NOMO-1 treated with dmso at 0.1 percent for 144 hours (cell line): ENCODE measurements at regions not wholly inside any gene's neighbourhood (a gene's known extent, or its start where the extent isn't known, plus 50 kb on each side); places are given as distances from the start of the nearest gene placed in this dataset.
"Not testable (repeated sequence)": the region's sequence is repeated elsewhere in the genome, so short reads cannot be mapped to it uniquely, and the experiment has no call there.

Source experiments
- DNase-seq: peaks from one replicate; lab custom pipeline; 2025; ENCODE audit not compliant: unreplicated experiment; lab: John Stamatoyannopoulos, UW

DNA sequence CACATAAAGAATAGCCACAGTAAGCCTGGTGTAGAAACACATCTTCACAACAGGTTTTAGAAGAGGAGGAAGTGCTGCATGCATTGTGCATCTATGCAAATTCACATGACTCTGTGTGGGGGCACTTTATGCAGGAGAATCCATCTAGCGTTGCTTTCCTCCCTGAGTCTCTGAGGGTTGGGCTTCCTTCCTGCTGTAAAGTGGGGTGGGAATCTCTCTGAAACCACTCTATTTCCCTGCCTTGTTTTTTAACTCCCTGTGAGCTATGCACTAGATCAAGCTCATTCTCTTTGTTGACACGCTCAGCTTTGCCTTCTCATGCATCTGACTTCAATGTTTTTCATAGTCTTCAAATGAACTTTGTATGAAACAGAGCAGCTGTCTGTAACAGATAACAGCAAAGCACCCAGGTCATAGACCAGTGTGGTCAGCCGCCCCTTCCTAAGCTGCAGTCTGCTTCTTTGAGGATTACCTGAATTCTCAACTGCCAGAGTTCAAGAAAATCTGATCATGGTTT is 102.7 kb upstream of the DPH5 start:
- DNase-seq, result no peak

DNA sequence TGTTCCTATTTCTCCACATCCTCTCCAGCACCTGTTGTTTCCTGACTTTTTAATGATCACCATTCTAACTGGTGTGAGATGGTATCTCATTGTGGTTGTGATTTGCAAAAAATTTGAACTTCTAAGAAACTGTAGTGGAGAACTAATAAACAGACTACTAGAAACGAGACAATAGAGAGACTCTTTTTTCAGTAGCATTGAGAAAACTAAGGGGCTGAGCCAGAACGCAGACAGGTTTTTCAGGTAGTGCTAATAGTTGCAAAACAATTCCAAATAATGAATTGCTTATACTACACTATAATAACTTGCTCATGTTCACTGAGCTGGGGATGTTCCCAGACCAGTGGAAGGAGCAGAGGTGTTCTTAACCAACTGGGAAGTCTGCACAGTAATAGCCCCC is 98.8 kb upstream of the DPH5 start:
- no peak for DNase-seq

DNA sequence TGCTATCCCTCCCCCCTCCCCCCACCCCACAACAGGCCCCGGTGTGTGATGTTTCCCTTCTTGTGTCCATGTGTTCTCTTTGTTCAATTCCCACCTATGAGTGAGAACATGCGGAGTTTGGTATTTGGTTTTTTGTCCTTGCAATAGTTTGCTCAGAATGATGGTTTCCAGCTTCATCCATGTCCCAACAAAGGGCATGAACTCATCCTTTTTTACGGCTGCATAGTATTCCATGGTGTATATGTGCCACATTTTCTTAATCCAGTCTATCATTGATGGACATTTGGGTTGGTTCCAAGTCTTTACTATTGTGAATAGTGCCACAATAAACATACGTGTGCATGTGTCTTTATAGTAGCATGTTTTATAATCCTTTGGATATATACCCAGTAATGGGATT is 98.3 kb upstream of the DPH5 start:
- DNase-seq, result not testable (repeated sequence)

DNA sequence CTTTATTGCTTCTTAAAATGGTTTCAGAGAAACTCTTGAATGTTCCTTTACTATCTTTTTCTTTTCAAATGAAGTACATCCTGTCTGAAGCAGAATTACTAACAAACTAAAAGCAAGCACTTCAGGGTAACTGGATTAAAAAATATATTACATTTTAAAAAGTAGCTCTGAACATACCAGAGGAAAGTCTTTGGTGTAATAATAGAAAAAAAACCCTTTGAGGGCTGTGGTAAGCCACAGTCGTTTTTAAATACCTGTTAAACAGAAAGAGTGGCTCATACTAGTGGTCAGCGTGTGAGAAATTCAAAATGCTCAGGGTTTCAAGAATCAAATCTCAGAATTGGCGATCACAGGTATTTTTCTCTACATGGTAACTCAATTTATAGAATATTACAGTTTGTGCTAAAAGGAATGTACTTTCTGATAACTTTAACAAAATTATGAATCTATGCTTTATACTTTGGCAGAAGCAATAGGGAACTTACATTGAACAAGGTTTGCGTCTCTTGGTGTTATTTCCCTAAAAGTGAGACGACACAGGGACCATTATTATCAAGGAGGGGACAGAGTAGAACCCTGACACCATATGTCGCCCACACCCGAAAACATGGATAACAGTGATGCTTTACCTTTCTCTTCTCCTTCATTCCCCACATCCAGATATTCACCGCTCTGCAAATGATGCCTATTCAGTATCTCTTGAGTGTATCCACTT is 97.0 kb upstream of the DPH5 start:
- no peak for DNase-seq

DNA sequence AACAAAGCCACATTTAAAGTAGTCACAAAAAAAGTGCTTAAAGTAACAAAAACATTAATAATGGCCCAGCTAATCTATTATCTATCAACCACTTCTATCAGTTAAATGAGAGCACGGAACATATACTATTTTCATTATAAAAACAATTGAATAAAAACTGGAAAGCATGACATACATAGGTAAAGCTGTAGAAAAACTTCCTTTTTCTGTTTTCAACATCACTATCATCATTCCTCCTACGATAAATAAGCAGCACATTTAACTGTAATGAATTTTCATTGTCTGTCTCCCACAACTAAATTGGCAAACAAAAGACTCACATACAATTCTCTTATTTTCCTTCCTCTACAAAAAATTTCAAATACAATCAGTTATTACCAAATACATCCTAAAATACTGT is 96.4 kb upstream of the DPH5 start:
- DNase-seq, result no peak

DNA sequence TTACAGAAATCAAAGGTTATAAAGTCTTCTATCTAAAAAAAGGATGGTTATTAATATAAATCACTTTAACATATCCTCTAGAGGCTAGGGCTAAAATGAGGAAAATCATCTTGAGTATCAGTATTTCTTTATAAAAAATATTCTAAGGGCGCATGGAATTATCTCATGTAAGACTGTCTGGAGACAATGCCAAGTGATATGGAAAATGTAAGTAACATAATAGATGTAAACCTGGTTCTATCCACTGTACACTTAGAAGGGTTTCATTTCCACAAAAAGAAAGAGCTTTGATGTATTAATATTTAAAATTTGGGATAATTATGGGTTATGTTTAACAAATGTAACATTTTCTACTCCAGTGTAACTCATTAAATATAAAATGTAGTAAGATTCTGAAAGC is 95.9 kb upstream of the DPH5 start:
- DNase-seq, result no peak

DNA sequence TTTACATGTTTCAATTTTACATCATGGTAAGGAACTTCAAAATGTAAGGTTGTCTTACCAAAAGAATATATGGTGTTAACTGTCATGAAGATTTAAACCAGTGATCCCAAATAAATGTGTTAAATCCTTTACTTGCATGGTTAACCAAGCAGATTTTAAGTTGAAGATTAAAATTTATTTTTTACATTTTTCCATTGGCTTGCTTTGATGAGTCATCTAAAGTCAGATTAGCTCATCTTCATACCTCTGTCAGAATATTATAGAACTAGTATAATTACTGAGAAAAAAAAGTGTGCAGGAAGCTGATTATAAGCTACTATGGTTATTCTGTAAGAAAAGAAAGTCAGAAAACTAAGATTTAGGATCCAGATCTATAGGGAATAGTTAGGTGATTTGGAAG is 95.3 kb upstream of the DPH5 start:
- no peak for DNase-seq

DNA sequence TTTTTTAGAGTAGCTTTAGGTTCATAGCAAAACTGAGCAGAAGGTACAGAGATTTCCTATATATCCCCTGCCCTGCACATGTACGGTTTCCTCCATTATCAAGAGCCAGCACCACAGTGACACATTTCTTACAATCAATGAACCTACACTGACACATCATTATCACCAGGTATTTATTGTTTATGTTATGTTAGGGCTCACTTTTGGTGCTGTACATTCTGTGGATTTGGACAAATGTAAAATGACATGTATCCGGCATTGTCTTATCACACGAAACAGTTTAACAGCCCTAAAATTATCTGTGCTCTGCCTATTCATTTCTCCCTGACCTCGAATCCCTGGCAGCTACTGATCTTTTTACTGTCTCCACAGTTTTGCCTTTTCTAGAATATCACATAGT is 93.7 kb upstream of the DPH5 start:
- DNase-seq, result no peak

DNA sequence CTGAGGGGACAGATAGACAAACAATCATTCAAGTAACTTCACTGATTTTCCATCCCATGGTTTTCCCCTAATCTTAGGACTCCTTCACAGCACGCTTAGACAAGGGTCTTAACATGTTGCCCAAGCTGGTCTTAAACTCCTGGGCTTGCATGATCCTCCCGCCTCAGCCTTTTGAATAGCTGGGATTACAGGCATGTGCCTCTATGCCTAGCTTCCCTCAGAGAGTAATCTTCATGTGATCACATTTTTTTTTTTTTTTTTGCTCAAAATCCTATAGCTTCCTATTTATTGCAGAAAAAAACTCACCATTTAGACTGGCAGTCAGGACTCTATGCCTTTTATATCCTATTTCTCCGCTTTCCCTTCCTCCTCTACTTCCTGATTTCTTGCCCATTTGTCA is 90.4 kb upstream of the DPH5 start:
- no peak for DNase-seq

DNA sequence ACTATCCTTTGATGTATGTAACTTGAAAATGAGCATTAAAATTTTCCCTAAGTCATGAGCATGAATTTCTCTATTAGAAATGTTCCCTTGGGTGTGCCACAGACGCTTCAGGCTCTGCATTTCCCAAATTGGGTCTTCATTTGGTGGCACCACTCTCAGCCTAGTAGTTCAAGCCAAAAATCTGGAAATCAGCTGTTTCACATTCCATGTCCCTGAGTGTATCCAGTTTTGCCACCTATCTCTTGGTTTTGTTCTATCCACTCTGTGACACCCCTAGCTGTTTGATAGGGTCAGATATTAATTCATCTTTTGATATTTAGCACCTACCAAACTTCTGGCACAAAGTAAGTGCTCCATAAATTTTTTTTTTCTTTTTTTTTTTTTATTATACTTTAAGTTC is 89.5 kb upstream of the DPH5 start:
- no peak for DNase-seq

DNA sequence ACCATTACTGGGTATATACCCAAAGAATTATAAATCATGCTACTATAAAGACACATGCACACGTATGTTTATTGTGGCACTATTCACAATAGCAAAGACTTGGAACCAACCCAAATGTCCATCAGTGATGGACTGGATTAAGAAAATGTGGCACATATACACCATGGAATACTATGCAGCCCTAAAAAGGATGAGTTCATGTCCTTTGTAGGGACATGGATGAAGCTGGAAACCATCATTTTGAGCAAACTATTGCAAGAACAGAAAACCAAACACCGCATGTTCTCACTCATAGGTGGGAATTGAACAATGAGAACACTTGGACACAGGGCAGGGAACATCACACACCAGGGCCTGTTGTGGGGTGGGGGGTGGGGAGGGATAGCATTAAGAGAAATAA is 88.5 kb upstream of the DPH5 start:
- DNase-seq, result not testable (repeated sequence)

DNA sequence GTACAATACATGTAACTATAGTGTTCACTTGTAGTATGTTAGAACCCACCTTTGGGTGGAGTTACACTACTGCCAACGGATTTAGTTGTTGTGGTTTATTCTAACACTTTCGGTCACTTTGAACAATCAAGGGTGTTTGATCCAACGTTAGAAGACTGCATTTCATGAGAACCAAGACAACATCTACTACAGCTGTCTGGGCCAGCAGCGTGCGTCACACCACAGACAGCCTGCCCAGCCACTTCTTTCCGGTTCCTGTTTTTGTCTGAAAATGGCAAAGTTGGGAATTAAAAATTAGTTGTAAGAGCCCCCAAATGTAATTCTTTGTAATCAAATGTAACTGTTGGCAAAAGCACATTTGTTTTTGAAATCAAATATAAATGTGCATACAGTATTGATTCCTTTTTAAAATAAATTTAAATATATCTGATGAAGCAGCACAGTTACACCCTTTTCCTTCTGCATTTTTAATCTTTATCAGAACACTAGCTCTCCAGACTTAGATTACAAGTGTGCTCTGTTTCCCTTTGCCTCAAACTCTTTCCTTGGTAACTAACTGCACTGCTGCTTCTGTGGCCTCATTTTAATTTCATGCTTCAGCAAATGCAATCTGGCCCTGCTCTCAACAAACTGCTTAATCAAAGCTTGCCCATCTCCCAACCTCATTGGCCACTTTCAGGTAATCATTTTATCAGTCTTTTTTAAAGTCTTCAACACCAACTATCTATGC is 86.6 kb upstream of the DPH5 start:
- DNase-seq, result peak; percentile 25

DNA sequence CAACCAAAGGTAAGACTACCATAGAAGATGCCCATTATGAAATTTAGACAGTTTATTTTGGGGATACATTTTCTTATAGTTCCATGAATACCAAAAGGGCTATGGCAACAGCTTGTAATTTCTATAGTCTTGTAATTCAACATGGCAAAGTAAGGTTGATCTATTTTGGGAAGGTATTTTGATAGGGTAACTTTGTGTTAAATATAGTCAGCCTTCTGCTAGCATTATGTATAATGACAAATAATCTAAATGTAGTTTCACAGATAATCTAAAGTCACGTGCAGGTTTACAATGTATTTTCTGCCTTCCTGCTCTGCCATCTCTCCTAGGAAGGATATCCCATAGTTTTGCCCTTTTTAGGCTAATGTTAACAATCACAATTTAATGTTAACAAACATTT is 85.9 kb upstream of the DPH5 start:
- DNase-seq, result no peak

DNA sequence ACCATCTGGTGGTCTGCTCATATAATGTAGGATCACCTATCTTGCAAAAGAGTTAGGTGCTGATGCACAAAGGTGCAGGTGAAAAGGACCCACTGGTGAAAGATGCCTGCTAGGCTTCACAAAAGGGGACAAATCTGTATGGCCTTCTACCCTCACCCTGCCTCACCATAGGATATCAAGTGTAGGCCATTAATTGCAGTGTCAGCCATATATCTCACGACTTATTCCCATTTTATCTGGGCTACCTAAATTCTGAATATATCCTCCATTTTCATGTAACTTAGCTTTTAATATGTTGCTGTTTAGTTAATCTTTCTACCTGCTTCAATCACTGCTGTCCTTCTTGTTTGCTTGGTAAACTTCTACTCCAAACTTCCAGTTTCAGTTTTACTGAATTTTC is 84.2 kb upstream of the DPH5 start:
- no peak for DNase-seq

DNA sequence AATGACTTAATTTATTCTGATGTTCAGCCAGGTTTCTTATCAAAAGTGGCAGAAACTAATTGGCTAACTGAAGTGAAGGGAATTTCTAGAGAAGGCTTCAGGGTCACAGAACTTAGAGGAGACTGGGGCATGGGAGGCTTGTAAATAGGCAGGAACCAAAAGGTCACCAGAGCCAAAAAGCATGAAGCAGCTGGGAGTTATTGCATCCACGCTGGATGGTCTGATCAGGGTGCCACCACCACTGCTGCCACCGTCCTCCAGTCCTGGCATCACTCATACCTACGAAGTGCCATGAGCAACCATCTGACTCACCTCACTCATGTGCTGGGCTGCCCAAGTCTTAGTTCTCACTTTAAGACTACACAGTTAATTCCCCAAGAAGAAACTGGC is 82.5 kb upstream of the DPH5 start:
- no peak for DNase-seq

DNA sequence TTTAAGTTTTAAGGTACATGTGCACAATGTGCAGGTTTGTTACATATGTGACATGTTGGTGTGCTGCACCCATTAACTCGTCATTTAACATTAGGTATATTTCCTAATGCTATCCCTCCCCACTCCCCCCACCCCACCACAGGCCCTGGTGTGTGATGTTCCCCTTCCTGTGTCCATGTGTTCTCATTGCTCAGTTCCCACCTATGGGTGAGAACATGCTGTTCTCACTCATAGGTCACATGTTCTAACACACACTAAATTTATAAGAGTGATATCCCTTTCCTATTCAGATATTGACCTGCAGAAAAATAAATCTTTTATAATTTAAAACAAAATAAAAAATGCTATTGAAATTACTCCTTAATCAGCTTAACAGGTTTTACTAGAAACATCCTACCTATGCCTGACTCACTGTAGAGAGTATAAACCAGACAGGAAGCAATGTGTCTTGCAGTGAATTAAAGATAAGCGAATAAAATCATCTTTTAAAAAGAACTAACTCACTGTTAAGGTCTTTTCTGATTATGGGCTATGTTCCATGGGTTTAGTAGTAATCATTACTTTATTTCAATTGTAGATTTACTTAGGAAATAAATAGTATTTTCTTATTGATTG is 82.0 kb upstream of the DPH5 start:
- DNase-seq, result no peak

DNA sequence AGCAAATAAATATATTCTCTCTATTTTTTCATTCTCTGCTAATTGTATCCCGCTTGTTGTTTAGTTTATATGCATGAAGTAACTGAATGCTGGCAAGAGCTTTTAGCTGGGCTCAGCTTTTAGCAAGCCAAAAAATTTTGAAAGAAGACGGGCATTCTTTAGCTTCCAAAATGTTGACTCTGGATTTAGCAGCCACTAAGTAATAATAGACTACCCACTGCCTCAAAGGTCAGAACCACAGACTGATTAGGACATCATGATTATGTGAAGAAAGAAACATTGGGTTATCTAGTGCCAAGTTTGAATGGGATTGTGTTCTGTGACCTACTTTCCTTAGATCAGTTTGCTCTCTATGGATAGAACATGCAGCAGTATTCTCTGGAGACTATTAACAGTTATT is 80.3 kb upstream of the DPH5 start:
- DNase-seq, result no peak

DNA sequence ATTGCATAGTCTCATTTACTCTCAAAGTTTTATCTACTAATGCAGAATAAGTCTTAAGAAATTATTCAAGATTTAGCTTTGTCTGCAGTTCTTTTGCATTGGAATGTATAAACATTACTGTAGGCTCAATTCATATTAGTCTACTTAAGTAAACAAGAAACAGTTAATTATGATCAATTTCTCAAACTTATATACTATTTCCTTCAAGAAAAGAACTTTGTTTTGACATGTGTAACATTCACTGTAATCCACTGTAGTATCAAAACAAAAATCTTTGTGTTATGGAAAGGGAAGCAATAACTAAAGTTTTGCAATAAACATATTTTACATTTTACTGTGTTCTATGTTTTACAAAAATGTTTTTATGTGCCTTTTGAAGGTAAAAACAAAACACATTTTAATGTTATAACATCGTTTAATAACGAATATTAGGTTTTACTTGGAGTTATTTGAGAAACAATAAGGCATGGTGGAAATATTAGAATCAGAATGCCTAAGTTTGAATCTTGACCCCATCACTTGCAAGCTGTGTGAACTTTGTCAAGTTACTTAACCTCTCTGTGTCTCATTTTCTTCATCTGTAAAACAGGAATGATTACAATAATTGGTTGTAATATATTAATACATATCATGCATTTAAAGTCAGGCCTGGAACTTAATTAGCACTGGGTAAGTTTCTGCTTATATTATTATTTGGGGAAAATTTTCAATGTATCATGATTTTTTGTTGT is 77.0 kb upstream of the DPH5 start:
- DNase-seq, result no peak

DNA sequence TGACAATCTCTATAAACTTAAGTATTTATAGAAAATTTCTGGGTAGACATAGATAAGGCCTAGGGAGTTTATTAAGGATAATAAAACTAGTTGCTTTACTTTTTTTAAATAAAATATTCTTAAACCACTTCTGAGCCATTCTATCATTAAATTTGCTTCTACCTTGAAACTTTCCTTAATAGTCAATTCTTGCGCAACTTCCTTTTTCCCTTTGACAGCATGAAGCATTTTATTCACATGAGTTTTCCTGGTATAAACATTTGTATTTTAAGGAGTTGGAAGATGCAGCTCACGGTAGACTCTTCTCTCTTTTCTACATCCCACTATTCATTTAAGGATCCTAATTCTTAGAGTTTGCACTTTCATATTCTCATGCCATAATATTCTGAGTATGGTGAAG is 75.8 kb upstream of the DPH5 start:
- DNase-seq, result no peak

DNA sequence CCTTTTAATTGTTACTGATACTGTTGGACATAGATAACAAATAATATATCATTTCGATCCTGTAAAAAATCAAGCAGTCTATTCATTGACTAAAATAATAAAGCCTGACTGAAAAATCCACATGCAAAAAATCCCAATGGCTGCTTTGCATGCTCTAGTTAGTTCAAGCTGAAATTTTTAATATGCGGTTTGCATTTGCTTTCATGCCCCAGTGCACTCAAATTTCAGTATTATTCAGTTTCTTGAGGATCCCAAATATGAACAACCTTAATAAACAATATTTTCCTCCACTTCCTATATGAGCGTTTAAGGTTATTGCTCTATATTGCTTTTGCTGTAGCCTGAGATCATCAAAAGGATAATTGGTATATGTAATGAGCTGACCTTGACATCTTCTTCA is 75.1 kb upstream of the DPH5 start:
- DNase-seq, result no peak

DNA sequence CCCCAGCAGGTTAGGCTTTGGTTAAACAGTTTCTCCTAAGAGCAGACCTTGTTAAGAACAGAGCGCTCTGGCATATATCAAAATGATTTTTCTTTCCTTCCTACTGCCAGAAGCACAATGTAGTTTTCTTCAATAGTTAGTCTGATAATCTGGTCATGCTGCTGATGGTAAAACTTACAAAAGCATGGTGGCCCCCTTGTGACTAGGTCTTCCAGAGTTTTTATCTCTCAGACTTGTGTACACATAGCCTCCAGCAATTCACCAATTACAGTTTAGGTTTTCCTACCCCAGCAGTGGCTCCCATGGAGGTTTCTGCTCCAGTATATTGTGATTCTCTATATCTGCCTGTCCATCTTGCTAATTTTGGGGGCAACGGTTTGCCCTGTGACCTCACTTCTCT is 73.3 kb upstream of the DPH5 start:
- no peak for DNase-seq

DNA sequence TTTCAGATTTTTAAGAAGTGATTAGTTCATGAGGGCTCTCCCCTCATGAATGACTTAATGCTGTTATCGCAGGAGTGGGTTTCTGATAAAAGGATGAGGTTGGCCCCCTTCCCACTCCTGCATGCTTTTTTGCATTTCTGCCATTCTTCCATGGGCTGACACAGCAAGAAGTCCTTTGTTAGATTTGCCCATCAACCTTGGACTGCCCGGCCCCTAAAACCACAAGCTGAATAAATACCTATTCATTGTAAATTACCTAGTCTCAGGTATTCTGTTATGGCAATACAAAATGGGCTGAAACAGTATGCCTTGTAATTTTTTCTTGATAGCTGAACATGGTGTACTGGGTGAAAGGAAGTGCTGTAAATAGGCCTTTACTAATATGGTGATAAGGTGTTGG is 72.7 kb upstream of the DPH5 start:
- DNase-seq, result no peak
